Fibroblast of lung (primary cell): ENCODE measurements at regions not wholly inside any gene's neighbourhood (a gene's known extent, or its start where the extent isn't known, plus 50 kb on each side); places are given as distances from the start of the nearest gene placed in this dataset.

Experiments used
- DNase-seq, 2 donors: peaks; one replicate each; pipeline versions ENCODE4 v3.0.0 to v3.0.0-alpha.2; 2010; ENCODE audit warnings: low read depth in 2 of 2
- H2AFZ ChIP-seq: 2 replicates; pipeline ENCODE4 v1.5.1; 2012; ENCODE audit warnings: low read length, control low read depth, inconsistent platforms
- H3K27ac ChIP-seq: 2 replicates; pipeline ENCODE4 v1.5.1; 2011; ENCODE audit warnings: low read length, control low read depth; ENCODE audit not compliant: insufficient read depth
- H3K27me3 ChIP-seq: 2 replicates; pipeline ENCODE4 v1.5.1; 2011; ENCODE audit warnings: mild to moderate bottlenecking, low read length; ENCODE audit not compliant: control insufficient read depth, insufficient read depth
- H3K36me3 ChIP-seq: 2 replicates; pipeline ENCODE4 v1.5.1; 2011; ENCODE audit warnings: low read length; ENCODE audit not compliant: control insufficient read depth, insufficient read depth
- H3K4me1 ChIP-seq: 2 replicates; pipeline ENCODE4 v1.5.1; 2011; ENCODE audit warnings: low read length; ENCODE audit not compliant: control insufficient read depth, insufficient read depth; ENCODE audit errors: extremely low read depth
- H3K4me2 ChIP-seq: 2 replicates; pipeline ENCODE4 v1.5.1; 2011; ENCODE audit warnings: low read length, control low read depth; ENCODE audit not compliant: insufficient read depth; ENCODE audit errors: extremely low read depth
- H3K4me3 ChIP-seq, 4 experiments: fragments of 200-600 bp in 1 of 4; sonication (generic) in 1 of 4; replicated peaks in 1 of 4; 2 replicates each; pipeline ENCODE4 v1.5.1; 2011 to 2016; ENCODE audit warnings: low read length in 4 of 4, low read depth in 3 of 4, mild to moderate bottlenecking in 3 of 4, control low read depth in 2 of 4, inconsistent platforms in 1 of 4, mixed read lengths in 1 of 4; ENCODE audit not compliant: insufficient read depth in 1 of 4; ENCODE audit errors: control extremely low read depth in 1 of 4
- H3K79me2 ChIP-seq: 2 replicates; pipeline ENCODE4 v1.5.1; 2012; ENCODE audit warnings: mild to moderate bottlenecking, low read length, inconsistent platforms; ENCODE audit not compliant: control insufficient read depth, insufficient read depth
- H3K9ac ChIP-seq: 2 replicates; pipeline ENCODE4 v1.5.1; 2011; ENCODE audit warnings: mild to moderate bottlenecking, low read length, control low read depth; ENCODE audit not compliant: insufficient read depth
- H3K9me3 ChIP-seq: 2 replicates; pipeline ENCODE4 v1.5.1; 2012; ENCODE audit warnings: low read depth, low read length; ENCODE audit not compliant: control insufficient read depth, insufficient read depth
- H4K20me1 ChIP-seq: 2 replicates; pipeline ENCODE4 v1.5.1; 2011; ENCODE audit warnings: low read length; ENCODE audit not compliant: control insufficient read depth, insufficient read depth; ENCODE audit errors: extremely low read depth
- EZH2 ChIP-seq: IDR thresholded peaks from 2 replicates; pipeline ENCODE4 v1.5.1; 2012; ENCODE audit warnings: low read length, control low read depth, mild to moderate bottlenecking; ENCODE audit errors: missing control alignments
- TF ChIP-seq, protein P1 (sequence below), 2 donors: IDR thresholded peaks in 1 of 2; conservative IDR thresholded peaks in 1 of 2; 1 replicate in 1 of 2; 2 replicates in 1 of 2; pipeline ENCODE4 v1.5.1; 2011 to 2012; ENCODE audit warnings: low read length in 2 of 2, control low read depth in 1 of 2, inconsistent platforms in 1 of 2, low read depth in 1 of 2, mild to moderate bottlenecking in 1 of 2

DNA sequence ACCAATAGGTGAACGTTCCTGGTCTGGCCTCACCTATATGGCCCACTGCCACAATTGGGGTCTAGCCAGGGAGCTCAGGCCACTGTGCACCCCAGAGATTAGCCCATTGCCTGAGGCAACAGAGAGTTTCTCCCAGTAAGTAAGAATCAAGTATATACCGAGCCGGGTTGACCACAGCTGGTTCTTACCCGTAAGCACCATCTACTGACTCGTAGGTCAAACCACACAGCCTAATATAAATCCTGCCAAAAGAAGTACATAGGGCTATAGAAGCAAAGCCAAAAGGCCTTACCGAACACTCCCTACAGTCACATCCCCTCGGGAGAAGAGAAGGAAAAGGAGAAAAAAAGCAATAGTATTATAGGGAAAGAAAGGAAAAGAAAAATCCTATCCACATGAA is 463.6 kb upstream of the GJE1 start:
- Histone ChIP-seq H3K27me3 (no peaks in the 10 kb centered on the region), H4K20me1 (no peaks in the 10 kb centered on the region), H3K4me3 (no peak overlapping the region), H3K79me2 (no peaks in the 10 kb centered on the region), H3K9me3 (no peaks in the 10 kb centered on the region), H2AFZ (no peak overlapping the region), H3K36me3 (no peaks in the 10 kb centered on the region), H3K4me1 (no peaks in the 10 kb centered on the region), H3K9ac (no peak overlapping the region), H3K27ac (no peak overlapping the region), H3K4me2 (no peak overlapping the region)
- TF ChIP-seq EZH2, result no peak
- TF ChIP-seq, protein P1, sequence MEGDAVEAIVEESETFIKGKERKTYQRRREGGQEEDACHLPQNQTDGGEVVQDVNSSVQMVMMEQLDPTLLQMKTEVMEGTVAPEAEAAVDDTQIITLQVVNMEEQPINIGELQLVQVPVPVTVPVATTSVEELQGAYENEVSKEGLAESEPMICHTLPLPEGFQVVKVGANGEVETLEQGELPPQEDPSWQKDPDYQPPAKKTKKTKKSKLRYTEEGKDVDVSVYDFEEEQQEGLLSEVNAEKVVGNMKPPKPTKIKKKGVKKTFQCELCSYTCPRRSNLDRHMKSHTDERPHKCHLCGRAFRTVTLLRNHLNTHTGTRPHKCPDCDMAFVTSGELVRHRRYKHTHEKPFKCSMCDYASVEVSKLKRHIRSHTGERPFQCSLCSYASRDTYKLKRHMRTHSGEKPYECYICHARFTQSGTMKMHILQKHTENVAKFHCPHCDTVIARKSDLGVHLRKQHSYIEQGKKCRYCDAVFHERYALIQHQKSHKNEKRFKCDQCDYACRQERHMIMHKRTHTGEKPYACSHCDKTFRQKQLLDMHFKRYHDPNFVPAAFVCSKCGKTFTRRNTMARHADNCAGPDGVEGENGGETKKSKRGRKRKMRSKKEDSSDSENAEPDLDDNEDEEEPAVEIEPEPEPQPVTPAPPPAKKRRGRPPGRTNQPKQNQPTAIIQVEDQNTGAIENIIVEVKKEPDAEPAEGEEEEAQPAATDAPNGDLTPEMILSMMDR (conservative IDR thresholded peaks at IDR 0.05 in 1 of 2, IDR thresholded peaks at IDR 0.05 in 1 of 2; ENCODE audit: low read depth in 1 of 2, low read length in 2 of 2), result no peak
- peak in 1 of 2 donors; percentile 61 for DNase-seq

DNA sequence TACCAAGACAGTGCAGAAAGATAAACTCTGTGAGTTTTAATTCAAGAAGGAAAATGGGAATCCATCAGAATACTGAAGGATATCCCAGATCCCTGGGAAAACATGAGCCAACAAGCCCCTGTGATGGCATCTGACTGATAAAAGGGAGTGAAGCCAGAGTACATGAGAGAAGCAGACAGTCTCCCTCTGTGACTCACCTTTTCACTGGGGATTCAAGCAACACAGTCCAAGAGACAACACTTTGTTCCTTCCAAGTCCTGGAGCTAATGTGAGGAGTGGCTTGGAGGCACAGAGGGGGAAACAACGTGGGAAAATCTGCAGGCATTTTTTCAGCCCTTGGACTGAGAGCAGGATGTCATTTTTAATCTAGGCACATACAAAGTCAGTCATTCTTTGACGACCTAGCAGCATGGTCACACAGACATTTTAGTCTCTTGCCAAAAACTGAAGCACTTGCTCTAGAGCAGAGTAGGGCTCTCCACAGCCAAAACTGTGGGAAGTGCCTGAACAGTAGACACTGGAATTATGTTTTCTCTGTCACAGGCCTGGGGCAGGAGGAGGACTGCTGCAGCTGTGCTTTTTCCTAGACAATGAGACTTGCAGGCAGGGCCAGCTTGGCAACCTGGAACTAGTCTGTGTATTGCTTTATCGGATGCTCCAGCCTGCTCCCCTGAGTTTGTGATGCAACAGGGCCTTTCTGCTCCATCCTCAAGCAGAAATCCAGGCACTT is 465.0 kb upstream of the GJE1 start:
- Histone ChIP-seq H3K9me3 (no peaks in the 10 kb centered on the region), H3K4me1 (no peaks in the 10 kb centered on the region), H3K27ac (no peak overlapping the region)

DNA sequence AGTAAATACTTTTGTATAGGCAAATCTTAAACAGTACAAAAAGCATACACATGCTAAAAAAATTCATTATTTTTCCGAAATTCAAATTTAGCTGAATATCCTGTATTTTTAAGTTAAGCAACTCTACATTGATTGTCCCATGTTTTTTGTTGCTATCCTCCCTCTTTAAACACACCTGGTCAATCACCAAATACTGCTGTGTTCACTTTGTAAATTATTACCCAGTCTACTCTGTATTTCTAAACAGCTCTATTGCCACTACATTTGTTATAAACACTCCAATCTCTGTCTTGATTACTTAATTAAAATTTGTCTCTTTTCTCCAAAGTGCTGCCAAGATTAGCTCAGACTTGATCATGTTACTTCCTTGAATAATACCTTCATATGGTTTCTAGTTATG is 466.5 kb upstream of the GJE1 start:
- Histone ChIP-seq H3K4me2 (no peak overlapping the region), H4K20me1 (no peaks in the 10 kb centered on the region), H3K27me3 (no peaks in the 10 kb centered on the region), H3K4me3 (no peak overlapping the region), H3K9me3 (no peaks in the 10 kb centered on the region), H3K4me1 (no peaks in the 10 kb centered on the region), H3K36me3 (no peaks in the 10 kb centered on the region), H3K79me2 (no peaks in the 10 kb centered on the region), H2AFZ (no peak overlapping the region), H3K27ac (no peak overlapping the region), H3K9ac (no peak overlapping the region)
- TF ChIP-seq EZH2, result no peak
- TF ChIP-seq, protein P1 (conservative IDR thresholded peaks at IDR 0.05 in 1 of 2, IDR thresholded peaks at IDR 0.05 in 1 of 2; ENCODE audit: low read depth in 1 of 2, low read length in 2 of 2), result no peak
- no peak for DNase-seq

More for the DNA sequence above, 465.0 kb upstream of the GJE1 start:
- no peaks in the 10 kb centered on the region for H3K27me3 ChIP-seq
- peak in 1 of 2 donors; percentile 20 for DNase-seq
- H3K79me2 ChIP-seq, result no peaks in the 10 kb centered on the region
- H3K4me3 ChIP-seq, result no peak overlapping the region
- TF ChIP-seq, protein P1 (conservative IDR thresholded peaks at IDR 0.05 in 1 of 2, IDR thresholded peaks at IDR 0.05 in 1 of 2; ENCODE audit: low read depth in 1 of 2, low read length in 2 of 2), result no peak
- no peak for TF ChIP-seq EZH2
- H3K4me2 ChIP-seq, result no peak overlapping the region
- H3K9ac ChIP-seq, result no peak overlapping the region
- H3K36me3 ChIP-seq, result no peaks in the 10 kb centered on the region
- H4K20me1 ChIP-seq, result no peaks in the 10 kb centered on the region
- no peak overlapping the region for H2AFZ ChIP-seq
